Upper lobe of left lung (tissue), 6 donors: ENCODE measurements at regions not wholly inside any gene's neighbourhood (a gene's known extent, or its start where the extent isn't known, plus 50 kb on each side); places are given as distances from the start of the nearest gene placed in this dataset.

Experiments used
- ATAC-seq, 2 donors: fragments of 200-7000 bp; cut with Tn5 transposase; one replicate each; pipeline ENCODE4 v1.9.1; 2022; ENCODE audit warnings: mild to moderate bottlenecking in 2 of 2, moderate library complexity in 2 of 2; ENCODE audit not compliant: low FRiP score in 2 of 2
- DNase-seq, 2 donors: peaks; one replicate each; pipeline ENCODE4 v3.0.0-alpha.2; 2019 to 2020
- H3K27ac ChIP-seq, 4 donors: fragments of 200-600 bp; sonication (generic); one replicate each; pipeline ENCODE4 v1.5.1; 2016 to 2019
- H3K27me3 ChIP-seq, 4 donors: fragments of 200-600 bp; sonication (generic); one replicate each; pipeline ENCODE4 v1.5.1; 2017 to 2019
- H3K36me3 ChIP-seq, 4 donors: fragments of 200-600 bp; sonication (generic); one replicate each; pipeline ENCODE4 v1.5.1; 2016 to 2019
- H3K4me1 ChIP-seq, 4 donors: fragments of 200-600 bp; sonication (generic); one replicate each; pipeline ENCODE4 v1.5.1; 2018 to 2019
- H3K4me3 ChIP-seq, 4 donors: fragments of 200-600 bp; sonication (generic); one replicate each; pipeline ENCODE4 v1.5.1; 2017 to 2019; ENCODE audit warnings: mild to moderate bottlenecking in 2 of 4, moderate library complexity in 1 of 4
- H3K9me3 ChIP-seq, 4 donors: fragments of 200-600 bp; sonication (generic); one replicate each; pipeline ENCODE4 v1.5.1; 2018 to 2019
- CTCF ChIP-seq, 6 experiments: fragments of 450-650 bp in 4 of 6; fragments of 200-600 bp in 2 of 6; sonication (generic) in 2 of 6; IDR thresholded peaks; one replicate each; pipeline ENCODE4 v1.5.1; 2016 to 2019; ENCODE audit warnings: antibody characterized with exemption in 6 of 6
- EP300 ChIP-seq, 4 donors: sonication (generic); formaldehyde crosslinking; IDR thresholded peaks; one replicate each; pipeline ENCODE4 v1.5.1; 2017; ENCODE audit warnings: antibody characterized with exemption in 4 of 4, control low read depth in 2 of 4
- POLR2A ChIP-seq, 4 donors: fragments of 450-650 bp; IDR thresholded peaks; one replicate each; pipeline ENCODE4 v1.5.1; 2016 to 2017; ENCODE audit warnings: antibody characterized with exemption in 4 of 4, mild to moderate bottlenecking in 2 of 4
- POLR2AphosphoS5 ChIP-seq, 2 donors: sonication (generic); formaldehyde crosslinking; IDR thresholded peaks; one replicate each; pipeline ENCODE4 v1.5.1; 2017; ENCODE audit warnings: antibody characterized with exemption in 2 of 2
- WGBS, 2 donors: methylation state at CpG; one replicate each; pipeline ENCODE4 v1.1.5; 2017 to 2018; 5-methylcytosine and 5-hydroxymethylcytosine counted together
- donor health status: DM: no; HTN: no; CAD: no; lungs with moderate emphysema.
- donor health status: DM: no; HTN: yes; CAD: no; lungs with severe emphysema.

GRCh38 chr11:8763070-8763685 lies 80.6 kb downstream of the RPL27A start:
- TF ChIP-seq CTCF (IDR thresholded peaks at IDR 0.05) (no peak), EP300 (IDR thresholded peaks at IDR 0.05) (no peak), POLR2AphosphoS5 (IDR thresholded peaks at IDR 0.05) (no peak), POLR2A (IDR thresholded peaks at IDR 0.05) (no peak)
- 0 to 26% methylated on average over 1 of the region's 1 CpG for WGBS, 2 donors
- no peak overlapping the region for H3K4me3 ChIP-seq
- ATAC-seq (no peak), DNase-seq (no peak)
- H3K27me3 ChIP-seq = no peaks in the 10 kb centered on the region
- H3K36me3 ChIP-seq = no peaks in the 10 kb centered on the region
- H3K9me3 ChIP-seq = no peaks in the 10 kb centered on the region
- no peak overlapping the region for H3K27ac ChIP-seq
- H3K4me1 ChIP-seq = peaks cover 17 to 57% (median 33%) of the 10 kb centered on the region in 4 donors

- H3K4me3 ChIP-seq = no peak overlapping the region
- H3K27ac ChIP-seq = peak overlapping the region in 1 of 4 donors; percentile 53
- TF ChIP-seq CTCF (IDR thresholded peaks at IDR 0.05) (no peak), POLR2AphosphoS5 (IDR thresholded peaks at IDR 0.05) (no peak), EP300 (IDR thresholded peaks at IDR 0.05) (no peak)
- no peaks in the 10 kb centered on the region for H3K9me3 ChIP-seq
- H3K27me3 ChIP-seq = no peaks in the 10 kb centered on the region
- peaks cover 20 to 64% (median 34%) of the 10 kb centered on the region in 4 donors for H3K4me1 ChIP-seq
- WGBS, 2 donors = 70 to 87% methylated on average over 1 of the region's 1 CpG
- no peak for DNase-seq
- no peak for ATAC-seq
- H3K36me3 ChIP-seq = no peaks in the 10 kb centered on the region
Observed at GRCh38 chr11:8765294-8765693, 82.7 kb downstream of the RPL27A start.

GRCh38 chr11:8766043-8766987 lies 83.7 kb downstream of the RPL27A start:
- ATAC-seq (no peak), DNase-seq (peak in 1 of 2 donors; percentile 66)
- peak overlapping the region in 3 of 4 donors; percentile 19 to 56 (median 53) for H3K27ac ChIP-seq
- no peak overlapping the region for H3K4me3 ChIP-seq
- no peaks in the 10 kb centered on the region for H3K27me3 ChIP-seq
- whole genome bisulfite sequencing, 2 donors = 78 to 86% methylated on average over 8 of the region's 8 CpGs
- H3K4me1 ChIP-seq = peaks cover 16 to 54% (median 26%) of the 10 kb centered on the region in 4 donors
- H3K9me3 ChIP-seq = no peaks in the 10 kb centered on the region
- no peak for TF ChIP-seq CTCF (IDR thresholded peaks at IDR 0.05)
- no peak for TF ChIP-seq POLR2A (IDR thresholded peaks at IDR 0.05)
- no peak for TF ChIP-seq POLR2AphosphoS5 (IDR thresholded peaks at IDR 0.05)
- TF ChIP-seq EP300 (IDR thresholded peaks at IDR 0.05) = no peak
- no peaks in the 10 kb centered on the region for H3K36me3 ChIP-seq

GRCh38 chr11:8766988-8767374 lies 84.4 kb downstream of the RPL27A start:
- no peaks in the 10 kb centered on the region for H3K36me3 ChIP-seq
- no peak overlapping the region for H3K4me3 ChIP-seq
- no peaks in the 10 kb centered on the region for H3K9me3 ChIP-seq
- peak overlapping the region in 3 of 4 donors; percentile 11 to 56 (median 53) for H3K27ac ChIP-seq
- ATAC-seq = no peak
- H3K4me1 ChIP-seq = peaks cover 13 to 47% (median 22%) of the 10 kb centered on the region in 4 donors
- H3K27me3 ChIP-seq = no peaks in the 10 kb centered on the region
- no peak for DNase-seq
- TF ChIP-seq POLR2A (IDR thresholded peaks at IDR 0.05) (no peak), CTCF (IDR thresholded peaks at IDR 0.05) (no peak), EP300 (IDR thresholded peaks at IDR 0.05) (no peak), POLR2AphosphoS5 (IDR thresholded peaks at IDR 0.05) (no peak)
- 72 to 76% methylated on average over 7 of the region's 7 CpGs for WGBS, 2 donors
